GM19328 (cell line): ENCODE measurements at regions not wholly inside any gene's neighbourhood (a gene's known extent, or its start where the extent isn't known, plus 50 kb on each side); places are given as distances from the start of the nearest gene placed in this dataset.

Experiments
- ATAC-seq: cut with Tn5 transposase; IDR thresholded peaks from one replicate; pipeline ENCODE4 v1.9.1; 2021; ENCODE audit warnings: mild to moderate bottlenecking, moderate library complexity; ENCODE audit not compliant: unreplicated experiment

DNA sequence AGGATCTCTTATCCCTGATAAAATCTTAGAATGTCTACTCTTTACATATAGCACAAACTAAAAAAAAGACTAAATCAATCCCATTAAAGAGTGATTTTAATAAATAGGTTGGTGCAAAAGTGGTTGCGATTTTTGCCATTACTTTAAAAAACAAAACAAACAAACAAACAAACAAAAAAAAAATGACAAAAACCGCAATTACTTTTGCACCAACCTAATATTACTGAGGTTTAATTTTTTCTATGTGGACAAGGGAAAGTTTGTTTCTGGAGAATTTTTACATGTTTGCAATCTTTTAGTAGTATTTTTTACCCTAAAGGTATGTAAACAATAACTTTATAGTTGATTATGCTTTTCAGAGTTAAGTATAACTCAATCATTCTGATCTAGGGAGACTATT lies 119.7 kb upstream of the ADAMTS5 start:
- ATAC-seq: no peak

DNA sequence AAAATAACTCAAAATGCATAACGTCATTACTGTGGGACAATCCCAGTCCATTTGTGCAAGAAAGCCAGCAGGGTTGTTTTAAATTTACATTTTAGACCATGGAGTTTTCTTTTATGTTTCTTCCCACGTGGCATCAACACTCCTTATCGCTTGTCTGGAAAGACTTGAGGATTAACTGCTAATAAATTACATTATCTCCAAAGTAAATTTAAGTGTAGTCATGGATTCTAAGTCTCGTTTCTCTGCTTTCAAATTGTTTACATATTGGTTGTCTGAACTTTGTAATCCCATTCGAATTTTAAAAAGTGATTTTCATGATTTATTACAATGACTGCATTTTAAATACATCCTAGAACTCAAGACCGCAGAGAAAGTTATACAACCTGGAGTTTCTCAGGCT lies 119.3 kb upstream of the ADAMTS5 start:
- no peak for ATAC-seq

DNA sequence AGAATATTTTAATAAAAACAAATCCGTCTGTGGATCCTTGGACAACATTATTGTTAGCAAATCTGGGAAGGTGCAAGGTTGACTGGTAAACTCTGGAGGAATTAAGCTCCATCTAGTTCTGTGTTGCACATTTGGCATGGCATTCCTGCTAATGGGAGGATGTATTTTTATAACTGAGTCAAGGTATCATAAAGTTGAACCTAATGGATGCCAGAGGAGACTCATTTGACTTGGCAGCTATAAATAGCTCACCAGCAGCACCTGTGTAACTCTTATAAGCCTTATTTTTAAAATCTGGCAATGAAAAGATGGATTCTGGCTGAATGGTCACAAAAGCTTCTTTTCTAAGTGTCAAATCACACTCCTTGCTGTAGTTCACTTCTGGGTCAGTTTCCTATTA lies 118.5 kb upstream of the ADAMTS5 start:
- ATAC-seq: no peak

DNA sequence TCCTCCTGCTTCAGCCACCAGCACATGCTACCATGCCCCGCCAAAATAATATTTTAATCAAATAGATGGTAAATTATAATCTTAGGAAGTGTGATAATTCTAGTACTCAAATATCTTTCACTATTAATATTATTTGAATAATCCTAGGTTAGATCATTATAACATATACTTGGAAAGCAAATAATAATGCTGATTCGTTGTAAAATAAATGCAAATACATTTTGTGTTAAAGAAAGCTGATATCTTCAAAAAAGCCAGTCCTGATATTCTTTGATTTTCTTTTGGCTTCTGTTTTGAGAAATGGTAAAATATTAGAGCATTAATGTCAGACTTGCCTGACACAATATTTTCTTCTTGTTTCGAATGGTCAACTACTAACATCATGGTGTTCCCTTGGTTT lies 116.3 kb upstream of the ADAMTS5 start:
- no peak for ATAC-seq

DNA sequence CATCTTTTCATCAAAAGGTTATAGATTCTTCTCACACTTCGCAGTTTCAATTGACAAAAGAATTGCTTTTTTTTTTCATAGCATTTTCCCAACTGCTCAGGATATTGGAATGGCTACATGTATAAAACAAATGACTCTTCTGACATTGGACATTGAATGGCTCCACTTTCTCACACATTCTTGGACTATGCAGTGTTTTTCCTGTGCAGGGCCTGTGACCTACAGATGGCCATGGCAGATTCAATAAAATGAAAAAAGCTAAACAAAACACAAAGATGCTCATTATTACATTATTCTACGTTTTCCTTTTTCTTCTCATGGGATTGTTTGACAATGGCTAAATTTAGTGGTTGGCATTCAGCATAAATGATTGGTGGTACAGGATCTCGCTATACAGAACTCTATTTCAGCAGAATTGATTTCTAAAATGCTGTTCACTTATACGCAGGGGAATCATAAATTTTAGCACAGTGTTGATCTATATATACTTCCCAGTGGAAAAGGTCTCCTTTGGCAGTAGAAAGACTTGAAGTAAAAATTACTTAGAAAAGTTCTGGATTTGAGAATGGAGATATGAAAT lies 115.6 kb upstream of the ADAMTS5 start:
- no peak for ATAC-seq

DNA sequence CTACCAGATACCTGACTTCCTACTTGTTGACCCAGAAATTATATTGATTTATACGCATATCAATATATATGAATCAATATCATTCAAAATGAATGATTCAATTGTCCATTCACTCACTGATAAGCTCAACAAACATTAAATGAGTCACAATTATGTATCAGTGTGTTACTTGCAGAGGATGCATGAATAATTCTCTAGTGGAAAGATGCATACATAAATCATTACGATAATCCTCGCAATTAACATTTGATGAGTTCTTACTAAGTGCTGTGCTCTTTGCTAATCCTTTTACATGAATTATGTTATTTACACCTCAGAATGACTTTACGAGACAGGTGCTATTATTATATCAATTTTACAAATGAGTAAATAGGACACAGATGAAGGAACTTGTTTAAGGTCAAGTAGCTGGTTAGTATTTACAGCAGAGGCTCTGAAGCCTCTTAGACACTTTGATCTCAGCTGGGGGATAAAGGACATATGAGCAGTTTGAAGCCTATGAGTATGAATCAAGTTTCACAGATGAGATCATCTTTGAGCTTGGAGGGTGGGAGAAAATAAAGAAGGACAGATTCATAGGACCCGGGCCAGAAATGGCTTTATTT lies 112.8 kb upstream of the ADAMTS5 start:
- no peak for ATAC-seq

DNA sequence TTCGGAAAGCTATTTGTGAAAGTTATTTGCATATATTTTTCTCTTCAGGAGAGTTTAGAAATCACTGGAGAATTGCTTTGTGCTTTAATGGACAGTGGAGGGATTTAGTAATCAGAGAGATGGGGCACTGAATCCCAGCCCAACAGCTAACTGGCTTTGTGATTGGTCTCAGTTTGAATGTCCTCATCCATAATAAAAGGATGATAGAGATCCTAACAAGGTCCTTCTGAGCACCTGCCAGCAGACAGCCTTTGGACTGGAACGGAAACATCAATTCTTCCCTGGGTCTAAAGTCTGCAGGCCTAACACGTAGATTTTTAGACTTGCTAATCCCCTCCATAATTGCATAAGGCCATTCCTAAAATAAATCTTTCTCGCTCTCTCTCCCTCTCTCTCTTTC lies 112.0 kb upstream of the ADAMTS5 start:
- ATAC-seq: no peak

DNA sequence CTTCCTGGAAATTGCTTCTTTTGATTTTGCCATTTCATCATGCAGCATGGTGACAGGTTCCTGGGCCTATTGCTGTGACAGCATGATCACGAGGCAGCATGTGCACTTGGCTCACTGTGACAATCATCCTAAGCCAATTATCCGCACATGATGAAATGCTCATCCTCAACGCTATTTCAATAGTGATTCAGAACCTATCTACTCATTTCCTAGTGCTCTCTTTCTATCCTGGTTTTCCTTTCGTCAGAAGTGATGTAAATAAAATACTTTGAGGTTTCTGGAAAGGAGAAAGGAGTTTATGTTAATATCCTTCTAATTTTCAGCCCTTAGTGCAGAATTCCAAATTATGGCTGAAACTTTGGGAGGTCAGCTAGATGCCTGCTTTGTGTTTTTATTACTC lies 110.6 kb upstream of the ADAMTS5 start:
- ATAC-seq: no peak

DNA sequence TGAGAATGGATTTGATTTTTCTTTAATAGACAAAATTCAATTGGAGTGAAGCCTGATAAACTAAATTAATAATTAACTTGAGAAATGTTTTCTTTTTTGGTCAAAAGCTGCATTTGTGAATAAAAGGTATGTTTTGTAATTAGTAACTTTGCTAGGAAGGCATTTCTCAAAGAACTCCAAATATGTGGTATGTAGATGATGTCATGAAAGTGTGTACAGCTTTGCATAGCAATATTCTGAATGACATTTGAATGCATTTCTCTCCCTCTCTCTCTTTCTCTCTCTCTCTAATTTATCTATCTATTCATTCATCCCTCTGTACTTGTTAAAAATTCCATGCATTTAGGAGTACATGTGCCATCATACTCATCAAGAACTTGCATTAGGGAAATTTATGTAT lies 109.1 kb upstream of the ADAMTS5 start:
- no peak for ATAC-seq

DNA sequence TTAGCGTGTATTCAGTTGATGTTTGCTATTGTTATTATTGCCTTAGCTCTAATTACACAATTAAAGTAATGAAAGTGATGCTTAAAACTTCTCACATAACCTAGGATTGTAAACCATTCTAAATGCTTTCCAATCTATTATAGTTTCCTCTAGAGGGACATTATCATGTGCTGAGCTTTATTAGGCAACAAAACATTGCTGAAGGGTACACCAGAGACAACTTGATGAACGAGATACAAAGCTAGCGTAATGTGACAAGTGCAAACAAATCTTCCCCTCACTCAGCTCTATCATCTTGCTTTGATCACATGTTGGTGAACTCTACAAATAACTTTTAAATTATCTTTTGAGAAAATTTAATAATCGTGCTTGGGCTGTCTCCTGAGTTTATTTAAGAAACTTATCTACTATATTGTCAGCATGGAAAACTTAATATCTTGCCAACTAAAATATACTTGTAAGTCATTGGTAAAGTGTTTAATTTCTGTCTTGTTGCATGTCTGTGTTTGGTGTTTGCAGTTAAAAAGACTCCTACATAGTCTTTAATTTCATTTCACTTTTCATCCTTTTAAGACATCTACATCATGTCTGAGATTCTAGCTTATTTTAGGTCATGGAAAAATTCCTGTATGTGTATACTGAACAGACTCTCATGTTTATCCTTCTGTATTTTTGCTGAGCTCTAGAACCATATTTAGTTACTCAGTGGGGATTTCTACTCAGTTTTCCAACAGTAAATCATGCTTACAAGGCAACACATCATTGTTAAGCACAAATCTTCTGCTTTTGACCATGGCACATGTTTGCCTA lies 104.2 kb upstream of the ADAMTS5 start:
- no peak for ATAC-seq

DNA sequence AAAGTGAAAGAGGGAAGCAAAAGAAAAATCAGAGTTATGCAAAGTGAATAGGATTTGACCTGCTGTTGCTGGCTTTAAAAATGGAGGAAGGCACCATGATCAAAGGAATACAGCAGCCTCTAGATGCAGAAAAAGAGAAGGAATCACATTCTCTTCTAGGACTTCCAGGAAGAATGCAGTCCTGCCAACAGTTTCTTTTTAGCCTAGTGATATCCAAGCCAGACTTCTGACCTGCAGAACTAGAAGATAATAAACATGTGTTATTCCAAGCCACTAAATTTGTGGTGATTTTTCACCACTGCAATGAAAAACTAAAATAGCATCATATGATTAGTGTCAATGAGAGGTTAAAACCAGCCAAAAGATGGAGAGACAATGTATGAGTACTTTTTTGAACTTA lies 101.9 kb upstream of the ADAMTS5 start:
- no peak for ATAC-seq

DNA sequence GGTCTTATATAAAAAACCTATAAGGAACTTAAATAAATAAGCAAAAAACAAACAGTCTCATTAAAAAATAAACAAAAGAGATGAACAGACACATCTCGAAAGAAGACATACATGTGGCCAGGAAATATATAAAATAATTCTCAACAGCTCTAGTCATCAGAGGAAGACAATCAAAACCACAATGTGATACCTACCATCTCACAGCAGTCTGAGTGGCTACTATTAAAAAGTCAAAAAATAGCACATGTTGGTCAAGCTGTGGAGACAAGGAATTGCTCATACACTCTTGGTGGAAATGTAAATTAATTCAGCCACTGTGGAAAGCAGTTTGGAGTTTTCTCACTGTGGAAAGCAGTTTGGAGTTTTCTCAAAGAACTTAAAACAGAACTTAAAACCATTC lies 100.3 kb upstream of the ADAMTS5 start:
- ATAC-seq: no peak

DNA sequence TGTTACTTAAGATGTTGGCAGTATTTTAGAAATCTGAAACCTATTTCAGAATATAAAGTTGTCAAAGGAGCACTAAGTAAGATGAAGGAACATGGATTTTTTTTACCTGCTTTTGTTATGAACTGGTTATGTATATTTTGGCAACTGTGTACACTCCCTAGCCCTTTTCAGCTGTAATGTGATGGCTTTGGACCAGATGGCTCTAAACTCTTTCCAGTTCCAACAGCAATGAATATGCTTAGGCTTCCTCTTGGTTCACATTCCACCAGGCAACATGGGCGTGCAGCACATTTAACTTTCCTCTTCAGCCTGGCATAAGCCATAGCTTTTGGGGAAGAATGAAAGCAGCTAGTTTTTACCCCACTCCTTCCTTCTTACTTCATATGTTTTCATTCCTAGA lies 95.6 kb upstream of the ADAMTS5 start:
- no peak for ATAC-seq

DNA sequence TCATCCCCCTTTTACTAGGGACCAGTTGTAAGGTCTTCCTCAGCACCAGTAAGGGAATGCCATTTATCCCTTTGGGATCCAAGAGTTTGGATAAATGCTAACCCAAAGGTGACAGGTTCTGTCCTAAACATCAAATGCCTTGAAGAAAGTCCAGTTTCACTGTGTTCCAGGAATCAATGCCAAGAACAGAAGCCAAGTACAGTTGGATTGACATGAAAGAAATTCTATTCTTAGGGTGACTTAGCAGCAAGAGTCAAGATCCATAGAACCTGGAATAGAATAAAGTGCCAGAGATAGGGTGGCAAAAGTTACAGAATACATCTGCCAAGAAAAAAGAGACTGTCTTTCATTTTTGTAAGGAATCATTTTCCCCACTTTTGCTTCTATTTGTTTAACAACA lies 94.9 kb upstream of the ADAMTS5 start:
- ATAC-seq: no peak

DNA sequence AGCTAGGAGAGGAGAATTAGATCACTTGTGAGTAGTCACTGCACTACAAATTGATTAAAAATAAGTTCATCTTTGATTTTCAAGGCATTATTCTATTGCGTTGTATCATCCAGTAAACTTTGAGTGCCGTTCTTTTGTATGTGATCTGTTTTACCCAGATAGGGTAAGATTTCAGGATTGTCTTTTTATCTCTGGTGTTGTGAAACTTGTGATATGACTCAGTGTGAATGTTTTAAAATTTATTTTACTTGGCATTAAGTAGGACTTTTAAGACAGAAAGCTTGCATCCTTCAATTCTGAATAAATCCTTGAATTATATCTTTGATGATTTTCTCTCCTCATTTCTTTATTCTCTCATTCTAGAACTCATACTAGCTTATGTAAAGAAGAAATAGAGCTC lies 93.3 kb upstream of the ADAMTS5 start:
- ATAC-seq: no peak

DNA sequence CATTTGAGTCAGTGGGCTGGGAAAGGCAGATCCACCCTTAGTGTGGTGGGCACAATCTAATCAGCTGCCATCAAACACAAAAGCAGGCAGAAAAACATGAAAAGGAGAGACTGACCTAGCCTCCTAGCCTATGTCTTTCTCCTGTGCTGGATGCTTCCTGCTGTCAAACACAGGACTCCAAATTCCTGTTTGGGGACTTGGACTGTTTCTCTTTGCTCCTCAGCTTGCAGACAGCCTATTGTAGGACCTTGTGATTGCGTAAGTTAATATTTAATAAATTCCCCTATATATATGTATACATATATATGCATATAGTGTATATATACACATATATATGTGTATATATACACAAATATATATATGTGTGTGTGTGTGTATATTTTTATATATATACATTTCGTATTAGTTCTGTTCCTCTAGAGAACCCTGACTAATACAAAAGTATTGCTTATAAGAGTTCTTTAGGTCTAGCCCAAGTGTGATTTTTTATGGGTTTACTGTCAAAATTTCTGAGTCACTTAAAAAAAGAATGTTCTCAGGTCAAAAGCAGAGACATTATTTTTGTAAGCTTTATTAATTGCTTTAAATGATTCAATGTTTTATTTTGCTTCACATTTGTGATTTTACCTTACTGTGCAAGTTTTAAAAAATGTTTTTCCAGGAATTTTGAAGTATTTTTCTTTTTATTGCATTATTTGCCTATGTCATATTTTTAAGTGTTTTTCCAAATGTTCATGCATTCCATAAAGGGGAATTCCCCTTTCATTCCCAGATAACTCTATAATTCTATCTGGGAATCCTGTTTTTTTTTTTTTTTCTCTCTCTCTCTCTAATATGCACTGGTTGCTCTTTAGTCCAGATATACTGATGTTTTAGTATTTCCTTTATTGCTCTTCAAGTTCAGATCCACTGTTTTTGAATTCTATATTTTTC lies 92.1 kb upstream of the ADAMTS5 start:
- no peak for ATAC-seq

DNA sequence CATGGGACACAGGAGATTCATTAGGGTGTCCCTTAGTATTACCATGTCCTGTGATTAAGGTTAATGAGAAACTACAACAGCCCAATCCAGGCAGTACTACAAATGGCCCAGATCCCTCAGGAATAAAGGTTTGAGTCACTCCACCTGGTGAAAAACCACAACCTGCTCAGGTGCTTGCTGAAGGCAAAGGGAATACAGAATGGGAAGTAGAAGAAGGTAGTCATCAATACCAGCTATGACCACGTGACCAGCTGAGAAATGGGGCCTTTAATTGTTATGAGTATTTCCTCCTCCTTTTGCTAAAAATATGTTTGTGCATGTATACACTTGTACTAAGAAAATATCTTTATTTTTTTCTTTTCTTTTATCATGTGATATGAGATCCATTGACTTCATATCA lies 91.1 kb upstream of the ADAMTS5 start:
- no peak for ATAC-seq

DNA sequence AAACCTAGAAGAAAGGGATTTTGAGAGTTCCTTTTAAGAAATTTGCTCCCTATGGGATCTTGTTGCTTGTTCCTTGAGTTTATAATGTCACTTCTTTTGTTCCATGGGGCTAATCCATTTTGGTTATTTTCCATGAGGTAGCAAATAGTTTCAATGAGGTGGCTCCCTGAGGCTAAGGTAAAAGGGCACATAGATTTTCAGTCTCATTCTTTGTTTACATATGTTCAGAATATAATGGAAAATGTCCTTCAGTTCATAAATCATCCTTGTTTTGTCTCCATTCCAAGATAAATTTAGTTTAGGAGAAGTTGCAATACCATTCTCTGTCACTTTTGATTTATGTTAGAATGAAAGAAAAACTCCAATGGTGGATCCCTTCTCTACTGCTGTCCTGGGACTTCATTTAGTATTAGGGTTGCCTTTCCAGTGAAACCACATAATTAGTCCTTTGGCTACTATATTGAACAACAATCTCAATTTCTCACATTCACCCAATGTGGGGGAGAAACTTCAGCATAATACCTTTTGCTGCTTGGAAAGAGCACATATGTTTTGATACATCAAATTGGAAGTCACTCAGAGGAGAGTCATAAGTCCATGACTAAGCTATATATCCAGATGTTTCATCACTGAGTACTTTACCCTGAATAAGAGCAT lies 80.9 kb upstream of the ADAMTS5 start:
- no peak for ATAC-seq

DNA sequence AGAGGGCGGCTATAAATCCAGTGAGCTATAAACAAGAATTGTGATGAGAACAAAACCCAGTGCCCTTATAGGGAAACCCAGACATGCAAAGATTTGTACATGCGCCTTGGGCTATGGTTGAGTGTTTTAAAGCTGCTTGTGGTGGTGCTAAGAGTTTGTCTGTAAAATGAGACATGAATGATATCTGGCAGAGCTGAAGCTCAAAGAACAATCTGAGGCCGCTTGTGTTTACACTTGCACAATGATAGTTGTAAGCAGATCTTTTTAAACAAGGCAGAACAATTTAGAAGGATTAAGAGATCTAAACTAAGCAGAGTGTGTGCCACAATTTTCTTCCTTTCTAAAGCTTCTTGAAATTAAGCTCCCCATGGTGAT lies 80.4 kb upstream of the ADAMTS5 start:
- ATAC-seq: no peak

DNA sequence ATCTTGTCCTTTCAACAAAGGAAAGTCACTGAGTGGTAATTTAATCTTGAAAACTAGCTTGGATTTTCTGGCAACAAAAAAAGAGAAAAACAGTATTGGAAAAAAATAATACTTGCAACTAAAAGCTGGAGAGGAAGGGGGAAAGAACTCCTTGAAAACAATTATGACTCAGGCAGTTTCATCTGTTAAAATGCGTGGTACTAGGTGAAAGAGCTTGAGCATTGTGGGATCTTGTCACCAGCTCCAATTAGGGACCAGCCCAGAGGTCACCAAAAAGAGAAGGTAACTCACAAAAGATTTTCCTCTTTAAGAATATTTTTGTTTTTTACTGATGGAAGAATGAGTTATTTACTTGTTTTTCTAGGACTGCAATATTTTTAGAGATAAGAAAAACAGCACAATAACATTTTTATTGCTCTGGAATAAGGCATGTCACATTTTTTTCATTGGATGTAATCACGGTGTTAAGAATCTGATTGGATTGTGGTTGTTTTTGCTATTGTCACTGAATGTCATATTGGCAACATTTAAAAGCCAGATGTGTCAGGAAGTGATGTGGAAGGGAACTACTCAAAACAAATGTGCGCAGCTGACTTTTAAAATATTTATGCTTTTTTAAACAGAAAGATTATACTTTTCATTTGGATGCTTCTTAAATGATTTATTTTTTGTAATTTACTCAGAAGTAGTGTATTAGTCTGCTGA lies 78.5 kb upstream of the ADAMTS5 start:
- ATAC-seq: no peak
